HCT116 (cell line): ENCODE measurements at regions not wholly inside any gene's neighbourhood (a gene's known extent, or its start where the extent isn't known, plus 50 kb on each side); places are given as distances from the start of the nearest gene placed in this dataset.

Experiments
- ATAC-seq: fragments of 200-7000 bp; cut with Tn5 transposase; 2 replicates; pipeline ENCODE4 v1.9.1; 2020; ENCODE audit warnings: mild to moderate bottlenecking, moderate library complexity
- BruUV-seq: library from RNA; stranded (reverse); fragments of 400-500 nt; replicated peaks from 2 replicates; lab custom pipeline; 2021; lab: Mats Ljungman, UMichigan
- CTCF ChIA-PET: fragments of 300-600 bp; sonication (Branson Sonifier 250); formaldehyde crosslinking; loops from one replicate; lab custom pipeline; 2021; ENCODE audit warnings: antibody characterized with exemption; lab: Charles Lee
- POLR2A ChIA-PET: fragments of 300-600, 350-600 bp; sonication (Branson Sonifier 250); formaldehyde crosslinking; loops from one replicate; lab custom pipeline; 2021; ENCODE audit warnings: antibody characterized with exemption; lab: Charles Lee
- RAD21 ChIA-PET, 2 experiments: fragments of 300-600 bp; sonication (Branson Sonifier 250); formaldehyde crosslinking; loops; one replicate each; lab custom pipeline; 2023; ENCODE audit warnings: low total read pairs in 2 of 2; ENCODE audit not compliant: uncharacterized antibody in 2 of 2, unreplicated experiment in 2 of 2, low non-redundant PET in 1 of 2; lab: Charles Lee
- DNase-seq: peaks from one replicate; pipeline ENCODE4 v3.0.0-alpha.2; 2010; ENCODE audit warnings: low read depth, low spot score
- H2AFZ ChIP-seq: fragments of 200-600 bp; shearing (Covaris generic), sonication (generic); 2 replicates; pipeline ENCODE4 v1.6.1; 2017; ENCODE audit warnings: low read depth, mixed run types, mixed read lengths, antibody characterized with exemption, low read length; ENCODE audit not compliant: poor library complexity, severe bottlenecking
- H3K27ac ChIP-seq: 2 replicates; pipeline ENCODE4 v1.5.1; 2012; ENCODE audit warnings: low read depth, low read length
- H3K27me3 ChIP-seq: fragments of 200-600 bp; sonication (generic); 2 replicates; pipeline ENCODE4 v1.6.1; 2016; ENCODE audit warnings: mixed run types, low read length, mixed read lengths; ENCODE audit not compliant: insufficient read depth
- H3K36me3 ChIP-seq, 2 experiments: fragments of 200-500 bp in 1 of 2; fragments of 200-600 bp in 1 of 2; sonication (Bioruptor generic) in 1 of 2; sonication (generic) in 1 of 2; 2 replicates each; pipeline versions ENCODE4 v1.5.1 to v1.6.1; 2014 to 2016; ENCODE audit warnings: low read length in 2 of 2, inconsistent platforms in 1 of 2, mixed read lengths in 1 of 2, mixed run types in 1 of 2; ENCODE audit not compliant: insufficient read depth in 2 of 2, control insufficient read depth in 1 of 2
- H3K4me1 ChIP-seq, 2 experiments: fragments of 200-600 bp in 1 of 2; sonication (generic) in 1 of 2; 2 replicates each; pipeline versions ENCODE4 v1.5.1 to v1.6.1; 2012 to 2017; ENCODE audit warnings: low read length in 2 of 2, inconsistent platforms in 1 of 2, mild to moderate bottlenecking in 1 of 2, mixed read lengths in 1 of 2, mixed run types in 1 of 2, moderate library complexity in 1 of 2; ENCODE audit not compliant: insufficient read depth in 2 of 2, control insufficient read depth in 1 of 2
- H3K4me2 ChIP-seq: fragments of 200-600 bp; sonication (generic); 2 replicates; pipeline ENCODE4 v1.6.1; 2017; ENCODE audit warnings: mixed run types, low read length, mixed read lengths
- H3K4me3 ChIP-seq, 2 experiments: fragments of 200-600 bp in 1 of 2; sonication (generic) in 1 of 2; replicated peaks in 1 of 2; 2 replicates each; pipeline ENCODE4 v1.5.1; 2011 to 2016; ENCODE audit warnings: low read length in 2 of 2, control low read depth in 1 of 2, low read depth in 1 of 2, mild to moderate bottlenecking in 1 of 2, mixed read lengths in 1 of 2, mixed run types in 1 of 2
- H3K79me2 ChIP-seq: fragments of 200-600 bp; sonication (generic); 2 replicates; pipeline ENCODE4 v1.6.1; 2017; ENCODE audit warnings: mild to moderate bottlenecking, mixed run types, low read length, moderate library complexity, mixed read lengths; ENCODE audit not compliant: insufficient read depth
- H3K9ac ChIP-seq: fragments of 200-600 bp; sonication (generic); 2 replicates; pipeline ENCODE4 v1.6.1; 2016; ENCODE audit warnings: low read length, mixed read lengths
- H3K9me2 ChIP-seq: fragments of 200-600 bp; sonication (generic), shearing (Covaris generic); 2 replicates; pipeline ENCODE4 v1.6.1; 2017; ENCODE audit warnings: mixed run types, mild to moderate bottlenecking, moderate library complexity; ENCODE audit not compliant: insufficient read depth
- H3K9me3 ChIP-seq, 2 experiments: fragments of 200-500 bp in 1 of 2; fragments of 200-600 bp in 1 of 2; sonication (Bioruptor generic) in 1 of 2; sonication (generic) in 1 of 2; 2 replicates each; pipeline ENCODE4 v1.6.1; 2014 to 2017; ENCODE audit warnings: low read length in 2 of 2, mixed read lengths in 2 of 2, inconsistent platforms in 1 of 2, low read depth in 1 of 2, mild to moderate bottlenecking in 1 of 2, mixed run types in 1 of 2, moderate library complexity in 1 of 2; ENCODE audit not compliant: control insufficient read depth in 1 of 2, insufficient read depth in 1 of 2
- H4K20me1 ChIP-seq: fragments of 200-600 bp; sonication (generic), shearing (Covaris generic); 2 replicates; pipeline ENCODE4 v1.6.1; 2017; ENCODE audit warnings: mixed run types, mild to moderate bottlenecking, moderate library complexity; ENCODE audit not compliant: insufficient read depth
- ATF3 ChIP-seq: IDR thresholded peaks from 2 replicates; pipeline ENCODE4 v1.6.1; 2012
- CBX3 ChIP-seq: IDR thresholded peaks from 2 replicates; pipeline ENCODE4 v1.6.1; 2012; ENCODE audit warnings: low read depth
- CEBPB ChIP-seq: IDR thresholded peaks from 2 replicates; pipeline ENCODE4 v1.6.1; 2012; ENCODE audit warnings: low read depth
- ELF1 ChIP-seq: IDR thresholded peaks from 2 replicates; pipeline ENCODE4 v1.6.1; 2012; ENCODE audit warnings: low read depth, borderline replicate concordance
- FOSL1 ChIP-seq: IDR thresholded peaks from 2 replicates; pipeline ENCODE4 v1.6.1; 2012; ENCODE audit warnings: low read depth
- POLR2A ChIP-seq: IDR thresholded peaks from 2 replicates; pipeline ENCODE4 v1.7.0; 2011; ENCODE audit warnings: borderline replicate concordance; ENCODE audit not compliant: insufficient read depth, insufficient read length; ENCODE audit errors: extremely low read depth
- POLR2AphosphoS5 ChIP-seq: IDR thresholded peaks from 2 replicates; pipeline ENCODE4 v1.6.1; 2011; ENCODE audit warnings: mild to moderate bottlenecking, low read depth, low read length, moderate library complexity
- RAD21 ChIP-seq: IDR thresholded peaks from 2 replicates; pipeline ENCODE4 v1.6.1; 2012; ENCODE audit warnings: low read depth, mild to moderate bottlenecking
- REST ChIP-seq: IDR thresholded peaks from 2 replicates; pipeline ENCODE4 v1.6.1; 2012; ENCODE audit warnings: low read depth
- SP1 ChIP-seq: IDR thresholded peaks from 2 replicates; pipeline ENCODE4 v1.6.1; 2012; ENCODE audit warnings: low read depth
- TCF7L2 ChIP-seq: IDR thresholded peaks from 2 replicates; pipeline ENCODE4 v1.7.0; 2011; ENCODE audit warnings: borderline replicate concordance, inconsistent platforms; ENCODE audit not compliant: insufficient read depth, insufficient read length; ENCODE audit errors: extremely low read depth
- YY1 ChIP-seq: IDR thresholded peaks from 2 replicates; pipeline ENCODE4 v1.6.1; 2011; ENCODE audit warnings: low read length, low read depth, moderate library complexity, mild to moderate bottlenecking; ENCODE audit not compliant: insufficient replicate concordance; ENCODE audit errors: extremely low read depth
- ZFX ChIP-seq: fragments of 450-650 bp; IDR thresholded peaks from 2 replicates; pipeline ENCODE4 v1.6.1; 2017
- intact Hi-C: fragments of 100-400 bp; cut with micrococcal nuclease; formaldehyde crosslinking; loops from 2 replicates; pipeline ENCODE4 v1.10.0; 2022

GRCh38 chr4:184553891-184554290 is 79.5 kb upstream of the IRF2 start:
- H3K27me3 ChIP-seq, result no peaks in the 10 kb centered on the region
- H3K36me3 ChIP-seq, result no peaks in the 10 kb centered on the region
- DNase-seq (no peak), ATAC-seq (no peak)
- RAD21 ChIA-PET, result no interaction called here
- no peaks in the 10 kb centered on the region for H3K9me3 ChIP-seq
- BruUV-seq, result no TSS peak
- POLR2A ChIA-PET, result no interaction called here
- H3K27ac ChIP-seq, result no peak overlapping the region
- H3K4me1 ChIP-seq, result no peaks in the 10 kb centered on the region
- H3K9me2 ChIP-seq, result no peaks in the 10 kb centered on the region
- no peak overlapping the region for H3K9ac ChIP-seq
- H3K4me3 ChIP-seq, result no peak overlapping the region
- TF ChIP-seq ZFX (no peak), CBX3 (no peak), CEBPB (no peak), RAD21 (no peak), SP1 (no peak), ELF1 (no peak), ATF3 (no peak)
- intact Hi-C loops, result no loop called here
- no peaks in the 10 kb centered on the region for H4K20me1 ChIP-seq
- no peak overlapping the region for H2AFZ ChIP-seq
- no peak overlapping the region for H3K4me2 ChIP-seq
- CTCF ChIA-PET, result no interaction called here
- H3K79me2 ChIP-seq, result no peaks in the 10 kb centered on the region

GRCh38 chr4:184550476-184550875 is 76.1 kb upstream of the IRF2 start:
- TF ChIP-seq FOSL1 (no peak), TCF7L2 (no peak), REST (no peak), RAD21 (no peak), ATF3 (no peak), ZFX (no peak), POLR2A (no peak), SP1 (no peak), POLR2AphosphoS5 (no peak), YY1 (no peak), ELF1 (no peak), CBX3 (no peak)
- Histone ChIP-seq H3K9me2 (no peaks in the 10 kb centered on the region), H3K4me2 (no peak overlapping the region), H3K9ac (no peak overlapping the region), H3K36me3 (no peaks in the 10 kb centered on the region), H3K27ac (no peak overlapping the region), H3K4me1 (no peaks in the 10 kb centered on the region), H2AFZ (no peak overlapping the region), H3K9me3 (no peaks in the 10 kb centered on the region), H3K79me2 (no peaks in the 10 kb centered on the region), H4K20me1 (no peaks in the 10 kb centered on the region), H3K4me3 (no peak overlapping the region), H3K27me3 (no peaks in the 10 kb centered on the region)
- ATAC-seq (no peak), DNase-seq (no peak)
- intact Hi-C loops, result no loop called here
- RAD21 ChIA-PET, result no interaction called here
- no TSS peak for BruUV-seq
- POLR2A ChIA-PET, result no interaction called here
- CTCF ChIA-PET, result interaction anchor here (0.6 kb wide), 1 partner anchor 739 kb away, joined by 3 read pairs; no protein-coding TSS in a partner anchor
